Choroid plexus epithelial cell (primary cell): ENCODE measurements at regions not wholly inside any gene's neighbourhood (a gene's known extent, or its start where the extent isn't known, plus 50 kb on each side); places are given as distances from the start of the nearest gene placed in this dataset.
"Not testable (repeated sequence)": the region's sequence is repeated elsewhere in the genome, so short reads cannot be mapped to it uniquely, and the experiment has no call there.

Experiments used
- DNase-seq: peaks from one replicate; pipeline ENCODE4 v3.0.0-alpha.2; 2010; ENCODE audit warnings: low read depth
- H3K4me3 ChIP-seq: 2 replicates; pipeline ENCODE4 v1.5.1; 2011; ENCODE audit warnings: low read depth, mild to moderate bottlenecking, control low read depth, low read length, moderate library complexity
- CTCF ChIP-seq: conservative IDR thresholded peaks from 2 replicates; pipeline ENCODE4 v1.5.1; 2011; ENCODE audit warnings: low read depth, mild to moderate bottlenecking, control low read depth, inconsistent platforms, low read length, moderate library complexity

- no peak for TF ChIP-seq CTCF
- DNase-seq, result no peak
- H3K4me3 ChIP-seq, result no peak overlapping the region
Measured at GRCh38 chr14:89473989-89474388, 57.0 kb upstream of the FOXN3 start.

DNA sequence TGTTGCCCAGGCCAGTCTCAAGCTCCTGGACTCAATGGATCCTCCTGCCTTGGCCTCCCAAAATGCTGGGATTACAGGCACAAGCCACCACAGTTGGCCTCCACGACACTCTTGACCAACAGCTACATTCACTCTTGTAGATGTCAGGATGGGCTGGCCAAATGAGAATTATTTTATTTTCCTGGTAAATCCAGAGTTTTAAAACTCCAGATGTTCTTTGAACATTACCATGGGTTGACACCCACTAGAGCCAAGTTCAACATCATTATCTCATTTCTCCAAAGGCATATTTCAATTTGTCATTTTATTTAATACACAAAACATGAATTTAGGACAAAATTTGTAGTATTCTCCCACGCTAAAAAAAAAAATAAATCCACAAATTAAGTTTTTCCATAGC lies 56.5 kb upstream of the FOXN3 start:
- no peak overlapping the region for H3K4me3 ChIP-seq
- no peak for TF ChIP-seq CTCF
- no peak for DNase-seq

DNA sequence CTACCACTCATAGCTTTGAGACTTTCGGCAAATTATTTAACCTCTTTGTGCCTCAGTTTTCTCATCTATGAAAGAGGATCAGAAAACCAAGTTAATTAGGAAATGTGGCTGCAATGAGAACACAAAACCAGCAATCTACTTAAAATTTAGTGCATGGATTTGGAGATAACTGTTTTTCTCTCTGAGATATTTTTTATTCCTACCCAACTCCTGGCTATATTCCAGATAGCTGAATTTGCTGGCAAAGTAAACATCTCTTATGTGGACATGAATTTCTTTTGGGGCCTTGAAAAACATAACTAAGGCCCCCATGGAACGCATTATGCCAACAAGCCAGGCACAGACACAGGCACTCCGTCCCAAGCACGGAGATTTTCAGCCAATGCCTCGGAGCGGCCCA lies 53.4 kb upstream of the FOXN3 start:
- no peak for TF ChIP-seq CTCF
- no peak for DNase-seq
- no peak overlapping the region for H3K4me3 ChIP-seq

DNA sequence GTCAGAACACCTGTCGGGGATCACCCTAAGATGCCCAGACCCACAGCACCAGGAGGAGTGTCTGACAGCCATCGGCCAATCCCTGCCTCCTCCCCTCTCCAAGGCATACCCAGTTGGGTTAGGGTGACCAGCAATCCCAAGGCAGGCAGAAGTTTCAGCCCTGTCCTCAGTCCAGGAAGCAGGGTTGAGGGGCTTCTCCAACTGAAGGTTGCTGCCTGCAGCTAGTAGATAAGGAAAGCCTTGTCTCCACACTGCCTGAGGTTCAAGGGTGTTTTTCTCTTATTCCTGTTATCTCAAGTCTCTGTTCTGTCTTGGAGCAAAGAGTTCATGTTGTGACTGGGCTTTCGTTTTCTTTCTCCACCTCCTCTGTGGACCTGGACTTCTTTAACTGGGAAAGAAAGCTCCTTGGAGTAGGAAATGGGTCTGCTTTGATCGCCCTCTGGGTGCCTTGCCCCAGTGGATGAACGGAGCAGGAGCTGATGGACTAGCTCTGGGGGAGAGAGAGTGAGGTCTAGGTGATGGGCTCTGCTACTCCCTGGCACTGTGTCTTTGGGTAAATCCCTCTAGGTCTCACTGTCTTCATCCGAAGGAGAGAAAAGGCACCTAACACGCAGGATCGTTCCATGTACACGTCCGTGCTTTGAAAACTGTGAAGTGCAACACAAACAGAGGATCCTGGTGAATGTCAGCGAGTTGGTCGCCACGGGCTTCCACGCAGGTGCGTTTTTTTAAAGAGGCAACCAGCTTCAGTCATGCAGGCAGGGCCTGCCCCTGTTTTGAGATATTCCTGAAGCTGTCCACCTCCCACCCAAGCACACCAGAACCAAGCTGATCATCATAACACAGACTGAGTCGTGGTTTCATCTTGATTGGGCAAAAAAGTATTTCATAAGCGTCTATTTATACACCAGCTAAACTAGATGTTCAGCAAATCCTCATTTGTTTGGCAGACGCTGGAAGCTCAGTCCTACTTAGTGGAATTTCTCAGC lies 52.5 kb upstream of the FOXN3 start:
- DNase-seq, result peak; percentile 28
- no peak overlapping the region for H3K4me3 ChIP-seq
- no peak for TF ChIP-seq CTCF

- no peak for TF ChIP-seq CTCF
- H3K4me3 ChIP-seq, result no peak overlapping the region
- DNase-seq, result no peak
Measured at GRCh38 chr14:89468566-89468965, 51.5 kb upstream of the FOXN3 start.

GRCh38 chr14:89468030-89468429 lies 51.0 kb upstream of the FOXN3 start:
- not testable (repeated sequence) for H3K4me3 ChIP-seq, DNase-seq

- DNase-seq, result no peak
- no peak overlapping the region for H3K4me3 ChIP-seq
- TF ChIP-seq CTCF, result no peak
Measured at GRCh38 chr14:89466944-89467343, 49.9 kb upstream of the FOXN3 start.
